ENCODE measurements at regions not wholly inside any gene's neighbourhood (a gene's known extent, or its start where the extent isn't known, plus 50 kb on each side); places are given as distances from the start of the nearest gene placed in this dataset.
"Not testable (repeated sequence)": the region's sequence is repeated elsewhere in the genome, so short reads cannot be mapped to it uniquely, and the experiment has no call there.

DNA sequence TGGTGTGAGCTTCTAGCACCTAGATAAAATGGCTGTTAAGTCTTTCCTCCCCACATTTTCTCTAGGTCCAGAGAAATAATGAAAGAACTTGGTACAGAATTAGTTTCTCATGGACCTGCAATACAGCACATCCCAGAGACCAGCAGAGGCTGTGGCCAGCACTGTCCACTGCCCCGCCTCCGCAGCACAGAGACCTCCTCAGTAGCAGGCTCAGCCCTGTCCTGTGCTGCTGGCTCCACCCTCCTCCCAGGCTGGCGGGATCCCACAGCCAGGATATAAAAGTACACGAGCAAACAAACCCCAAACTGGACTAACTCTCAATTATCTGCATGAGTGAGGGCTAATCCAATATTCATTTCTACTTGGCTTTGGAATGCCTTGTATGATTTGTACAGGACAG, 401.5 kb downstream of the RPS6KC1 start:
- Histone ChIP-seq H3K27me3 (ENCODE audit: control insufficient read depth, insufficient read depth, low read length) (peaks cover 3% of the 10 kb centered on the region), H3K27ac (ENCODE audit: low read length) (no peak overlapping the region), H3K9me3 (ENCODE audit: control insufficient read depth, insufficient read depth, low read depth, low read length) (no peaks in the 10 kb centered on the region), H3K36me3 (ENCODE audit: control insufficient read depth, insufficient read depth, low read length) (no peaks in the 10 kb centered on the region), H3K4me3 (ENCODE audit: low read depth in 2 of 2, low read length in 2 of 2) (no peak overlapping the region), H3K4me1 (ENCODE audit: control insufficient read depth, insufficient read depth, low read length) (no peaks in the 10 kb centered on the region)
- intact Hi-C loops (cut with micrococcal nuclease; ENCODE audit: unreplicated experiment) = no loop called here
- TF ChIP-seq, protein P1, sequence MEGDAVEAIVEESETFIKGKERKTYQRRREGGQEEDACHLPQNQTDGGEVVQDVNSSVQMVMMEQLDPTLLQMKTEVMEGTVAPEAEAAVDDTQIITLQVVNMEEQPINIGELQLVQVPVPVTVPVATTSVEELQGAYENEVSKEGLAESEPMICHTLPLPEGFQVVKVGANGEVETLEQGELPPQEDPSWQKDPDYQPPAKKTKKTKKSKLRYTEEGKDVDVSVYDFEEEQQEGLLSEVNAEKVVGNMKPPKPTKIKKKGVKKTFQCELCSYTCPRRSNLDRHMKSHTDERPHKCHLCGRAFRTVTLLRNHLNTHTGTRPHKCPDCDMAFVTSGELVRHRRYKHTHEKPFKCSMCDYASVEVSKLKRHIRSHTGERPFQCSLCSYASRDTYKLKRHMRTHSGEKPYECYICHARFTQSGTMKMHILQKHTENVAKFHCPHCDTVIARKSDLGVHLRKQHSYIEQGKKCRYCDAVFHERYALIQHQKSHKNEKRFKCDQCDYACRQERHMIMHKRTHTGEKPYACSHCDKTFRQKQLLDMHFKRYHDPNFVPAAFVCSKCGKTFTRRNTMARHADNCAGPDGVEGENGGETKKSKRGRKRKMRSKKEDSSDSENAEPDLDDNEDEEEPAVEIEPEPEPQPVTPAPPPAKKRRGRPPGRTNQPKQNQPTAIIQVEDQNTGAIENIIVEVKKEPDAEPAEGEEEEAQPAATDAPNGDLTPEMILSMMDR (IDR thresholded peaks at IDR 0.05) = no peak
- TF ChIP-seq POLR2AphosphoS5 (IDR thresholded peaks at IDR 0.05; ENCODE audit: low read depth, low read length) (no peak), TCF7L2 (IDR thresholded peaks at IDR 0.05; ENCODE audit: low read depth, low read length) (no peak), SIN3A (IDR thresholded peaks at IDR 0.05; ENCODE audit: borderline replicate concordance, insufficient read depth, low read depth, low read length) (no peak)
- TF ChIP-seq, protein P2, sequence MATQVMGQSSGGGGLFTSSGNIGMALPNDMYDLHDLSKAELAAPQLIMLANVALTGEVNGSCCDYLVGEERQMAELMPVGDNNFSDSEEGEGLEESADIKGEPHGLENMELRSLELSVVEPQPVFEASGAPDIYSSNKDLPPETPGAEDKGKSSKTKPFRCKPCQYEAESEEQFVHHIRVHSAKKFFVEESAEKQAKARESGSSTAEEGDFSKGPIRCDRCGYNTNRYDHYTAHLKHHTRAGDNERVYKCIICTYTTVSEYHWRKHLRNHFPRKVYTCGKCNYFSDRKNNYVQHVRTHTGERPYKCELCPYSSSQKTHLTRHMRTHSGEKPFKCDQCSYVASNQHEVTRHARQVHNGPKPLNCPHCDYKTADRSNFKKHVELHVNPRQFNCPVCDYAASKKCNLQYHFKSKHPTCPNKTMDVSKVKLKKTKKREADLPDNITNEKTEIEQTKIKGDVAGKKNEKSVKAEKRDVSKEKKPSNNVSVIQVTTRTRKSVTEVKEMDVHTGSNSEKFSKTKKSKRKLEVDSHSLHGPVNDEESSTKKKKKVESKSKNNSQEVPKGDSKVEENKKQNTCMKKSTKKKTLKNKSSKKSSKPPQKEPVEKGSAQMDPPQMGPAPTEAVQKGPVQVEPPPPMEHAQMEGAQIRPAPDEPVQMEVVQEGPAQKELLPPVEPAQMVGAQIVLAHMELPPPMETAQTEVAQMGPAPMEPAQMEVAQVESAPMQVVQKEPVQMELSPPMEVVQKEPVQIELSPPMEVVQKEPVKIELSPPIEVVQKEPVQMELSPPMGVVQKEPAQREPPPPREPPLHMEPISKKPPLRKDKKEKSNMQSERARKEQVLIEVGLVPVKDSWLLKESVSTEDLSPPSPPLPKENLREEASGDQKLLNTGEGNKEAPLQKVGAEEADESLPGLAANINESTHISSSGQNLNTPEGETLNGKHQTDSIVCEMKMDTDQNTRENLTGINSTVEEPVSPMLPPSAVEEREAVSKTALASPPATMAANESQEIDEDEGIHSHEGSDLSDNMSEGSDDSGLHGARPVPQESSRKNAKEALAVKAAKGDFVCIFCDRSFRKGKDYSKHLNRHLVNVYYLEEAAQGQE (IDR thresholded peaks at IDR 0.05; ENCODE audit: insufficient read depth in 1 of 2, low read depth in 2 of 2, low read length in 1 of 2) = no peak
- POLR2A ChIA-PET = no interaction called here
- in situ Hi-C loops (cut with HindIII; ENCODE audit: low pct_unique_long_range_greater_than_20kb, low sequenced_read_pairs) = no loop called here
- CTCF ChIA-PET = no interaction called here
- no TSS peak for BruUV-seq (replicated peaks)
- DNase-seq (ENCODE audit: low read depth, low spot score) (no peak), ATAC-seq (no peak)

DNA sequence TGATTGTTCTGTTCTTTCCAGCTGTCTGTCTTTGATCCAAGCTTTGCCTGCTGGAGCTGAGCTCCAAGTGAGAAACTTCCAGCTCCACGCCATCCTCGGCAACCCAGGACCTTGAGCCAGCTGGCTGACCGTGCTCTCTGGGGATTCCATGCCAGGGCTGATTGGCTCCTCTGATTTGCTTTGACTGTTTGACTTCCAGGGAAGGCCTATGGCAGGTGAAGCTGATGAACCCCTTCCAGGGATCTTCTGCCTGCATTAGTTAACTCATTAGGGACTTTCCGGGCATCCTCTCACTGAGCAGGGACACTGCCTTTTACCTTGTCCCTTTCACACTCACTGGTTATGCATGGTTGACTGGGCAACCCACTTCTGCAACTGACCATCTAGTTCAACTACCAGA, 406.1 kb downstream of the RPS6KC1 start:
- intact Hi-C loops (cut with micrococcal nuclease; ENCODE audit: unreplicated experiment) = no loop called here
- Histone ChIP-seq H3K4me1 (ENCODE audit: control insufficient read depth, insufficient read depth, low read length) (no peaks in the 10 kb centered on the region), H3K4me3 (ENCODE audit: low read depth in 2 of 2, low read length in 2 of 2) (no peak overlapping the region), H3K27me3 (ENCODE audit: control insufficient read depth, insufficient read depth, low read length) (peaks cover 3% of the 10 kb centered on the region; the same call in 1 of the 2 replicates), H3K9me3 (ENCODE audit: control insufficient read depth, insufficient read depth, low read depth, low read length) (no peaks in the 10 kb centered on the region), H3K27ac (ENCODE audit: low read length) (no peak overlapping the region), H3K36me3 (ENCODE audit: control insufficient read depth, insufficient read depth, low read length) (no peaks in the 10 kb centered on the region)
- BruUV-seq (replicated peaks) = no TSS peak
- no peak for DNase-seq (ENCODE audit: low read depth, low spot score)
- POLR2A ChIA-PET = no interaction called here
- in situ Hi-C loops (cut with HindIII; ENCODE audit: low pct_unique_long_range_greater_than_20kb, low sequenced_read_pairs) = no loop called here
- no peak for ATAC-seq
- CTCF ChIA-PET = no interaction called here
- TF ChIP-seq SIN3A (IDR thresholded peaks at IDR 0.05; ENCODE audit: borderline replicate concordance, insufficient read depth, low read depth, low read length) (no peak), POLR2AphosphoS5 (IDR thresholded peaks at IDR 0.05; ENCODE audit: low read depth, low read length) (no peak)

DNA sequence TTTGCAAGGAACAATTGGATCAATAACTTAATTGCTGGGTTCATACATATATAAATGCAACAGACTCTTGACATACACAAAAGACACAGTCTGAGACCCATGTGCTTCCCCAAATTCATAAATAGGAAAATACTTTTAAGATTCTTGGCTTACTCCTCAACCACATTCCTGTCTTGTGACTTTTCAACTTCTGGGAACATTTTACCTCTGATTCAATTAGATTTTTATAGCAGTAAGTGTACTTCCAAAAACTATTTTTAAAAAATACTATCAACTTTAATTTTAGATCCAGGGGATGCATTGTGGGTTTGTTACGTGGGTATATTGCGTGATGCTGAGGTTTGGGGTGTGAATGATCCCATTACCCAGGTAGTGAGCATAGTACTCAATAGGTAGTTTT, 406.7 kb downstream of the RPS6KC1 start:
- no peak for ATAC-seq
- no peaks in the 10 kb centered on the region for H3K36me3 ChIP-seq (ENCODE audit: control insufficient read depth, insufficient read depth, low read length)
- no TSS peak for BruUV-seq (replicated peaks)
- no peak overlapping the region for H3K4me3 ChIP-seq (ENCODE audit: low read depth in 2 of 2, low read length in 2 of 2)
- H3K4me1 ChIP-seq (ENCODE audit: control insufficient read depth, insufficient read depth, low read length) = no peaks in the 10 kb centered on the region
- DNase-seq (ENCODE audit: low read depth, low spot score) = no peak
- H3K27me3 ChIP-seq (ENCODE audit: control insufficient read depth, insufficient read depth, low read length) = peaks cover 3% of the 10 kb centered on the region; the same call in 1 of the 2 replicates
- POLR2A ChIA-PET = no interaction called here
- CTCF ChIA-PET = no interaction called here
- in situ Hi-C loops (cut with HindIII; ENCODE audit: low pct_unique_long_range_greater_than_20kb, low sequenced_read_pairs) (no loop called here), intact Hi-C loops (cut with micrococcal nuclease; ENCODE audit: unreplicated experiment) (no loop called here)
- TF ChIP-seq TCF7L2 (IDR thresholded peaks at IDR 0.05; ENCODE audit: low read depth, low read length) (no peak), POLR2AphosphoS5 (IDR thresholded peaks at IDR 0.05; ENCODE audit: low read depth, low read length) (no peak), SIN3A (IDR thresholded peaks at IDR 0.05; ENCODE audit: borderline replicate concordance, insufficient read depth, low read depth, low read length) (no peak)
- TF ChIP-seq, protein P2 (IDR thresholded peaks at IDR 0.05; ENCODE audit: insufficient read depth in 1 of 2, low read depth in 2 of 2, low read length in 1 of 2) = no peak
- TF ChIP-seq, protein P1 (IDR thresholded peaks at IDR 0.05) = no peak
- no peaks in the 10 kb centered on the region for H3K9me3 ChIP-seq (ENCODE audit: control insufficient read depth, insufficient read depth, low read depth, low read length)
- no peak overlapping the region for H3K27ac ChIP-seq (ENCODE audit: low read length)

DNA sequence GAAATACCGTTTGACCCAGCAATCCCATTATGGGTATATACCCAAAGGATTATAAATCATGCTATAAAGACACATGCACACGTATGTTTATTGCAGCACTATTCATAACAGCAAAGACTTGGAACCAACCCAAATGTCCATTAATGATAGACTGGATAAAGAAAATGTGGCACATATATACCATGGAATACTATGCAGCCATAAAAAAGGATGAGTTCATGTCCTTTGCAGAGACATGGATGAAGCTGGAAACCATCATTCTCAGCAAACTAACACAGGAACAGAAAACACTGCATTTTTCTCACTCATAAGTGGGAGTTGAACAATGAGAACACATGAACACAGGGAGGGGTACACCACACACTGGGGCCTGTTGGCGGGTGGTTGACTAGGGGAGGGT, 411.3 kb downstream of the RPS6KC1 start:
- H3K27me3 ChIP-seq (ENCODE audit: control insufficient read depth, insufficient read depth, low read length); H3K27ac ChIP-seq (ENCODE audit: low read length); POLR2A ChIA-PET; H3K9me3 ChIP-seq (ENCODE audit: control insufficient read depth, insufficient read depth, low read depth, low read length); DNase-seq (ENCODE audit: low read depth, low spot score); CTCF ChIA-PET; H3K36me3 ChIP-seq (ENCODE audit: control insufficient read depth, insufficient read depth, low read length); H3K4me1 ChIP-seq (ENCODE audit: control insufficient read depth, insufficient read depth, low read length); in situ Hi-C loops (cut with HindIII; ENCODE audit: low pct_unique_long_range_greater_than_20kb, low sequenced_read_pairs); ATAC-seq; intact Hi-C loops (cut with micrococcal nuclease; ENCODE audit: unreplicated experiment); H3K4me3 ChIP-seq (ENCODE audit: low read depth in 2 of 2, low read length in 2 of 2); BruUV-seq (replicated peaks): not testable (repeated sequence)

All from Panc1 (cell line).